Activated naive CD8-positive, alpha-beta T cell treated with anti-CD3 and anti-CD28 coated beads for 36 hours (primary cell): ENCODE measurements at regions not wholly inside any gene's neighbourhood (a gene's known extent, or its start where the extent isn't known, plus 50 kb on each side); places are given as distances from the start of the nearest gene placed in this dataset.
"Not testable (repeated sequence)": the region's sequence is repeated elsewhere in the genome, so short reads cannot be mapped to it uniquely, and the experiment has no call there.

Experiments
- DNase-seq: peaks from one replicate; pipeline ENCODE4 v3.0.0; 2021
- H3K27ac Mint-ChIP-seq: one replicate; pipeline ENCODE4 v1.8.0; 2022; ENCODE audit warnings: mild to moderate bottlenecking, moderate library complexity, mixed read lengths
- H3K27me3 Mint-ChIP-seq: one replicate; pipeline ENCODE4 v1.8.0; 2022; ENCODE audit warnings: mild to moderate bottlenecking, mixed read lengths
- H3K36me3 Mint-ChIP-seq: one replicate; pipeline ENCODE4 v1.8.0; 2021; ENCODE audit warnings: mild to moderate bottlenecking, mixed read lengths
- H3K4me1 Mint-ChIP-seq: one replicate; pipeline ENCODE4 v1.8.0; 2021; ENCODE audit warnings: mixed read lengths
- H3K4me3 Mint-ChIP-seq: one replicate; pipeline ENCODE4 v1.8.0; 2022; ENCODE audit warnings: mild to moderate bottlenecking, moderate library complexity, mixed read lengths
- H3K9me3 Mint-ChIP-seq: one replicate; pipeline ENCODE4 v1.8.0; 2022; ENCODE audit warnings: mixed read lengths

DNA sequence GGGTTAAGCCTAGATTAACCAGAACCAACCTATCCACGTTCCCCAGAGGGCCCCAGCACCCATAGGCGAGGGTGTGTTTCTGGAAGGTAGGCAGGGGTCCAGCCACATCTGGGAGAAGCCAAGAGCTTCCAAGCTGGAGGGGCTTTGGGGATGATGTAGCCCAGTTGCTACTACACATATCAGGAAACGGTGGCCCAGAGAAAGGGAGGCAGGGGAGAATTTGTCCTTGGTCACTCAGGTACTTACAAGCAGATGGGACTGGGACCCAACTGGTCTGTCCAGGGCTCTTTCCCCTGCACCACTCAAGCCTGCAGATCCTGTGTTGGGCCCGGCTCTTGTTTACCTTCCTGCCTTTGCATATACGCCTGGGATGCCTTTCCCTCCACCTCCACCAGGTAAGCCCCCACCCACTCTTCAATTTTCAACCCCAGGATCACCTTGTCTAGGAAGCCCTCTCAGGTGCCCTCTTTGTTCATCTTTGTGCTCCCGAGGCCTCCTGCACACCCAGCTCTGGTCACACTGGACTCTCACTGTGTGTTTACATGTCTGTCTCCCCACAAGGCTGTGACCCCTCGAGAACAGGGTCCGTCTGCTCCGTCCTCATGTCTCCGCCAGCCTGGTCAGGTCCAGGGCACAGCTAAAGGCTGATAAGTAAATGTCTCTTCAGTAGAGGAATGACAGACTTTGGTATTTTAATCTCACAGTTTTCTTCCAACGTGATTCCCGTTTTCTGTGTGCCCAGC lies 204.4 kb upstream of the LINGO1 start:
- Mint-ChIP-seq H3K9me3 (no peaks in the 10 kb centered on the region), H3K4me3 (no peak overlapping the region), H3K27ac (no peak overlapping the region)

GRCh38 chr15:77836121-77836692 lies 203.5 kb upstream of the LINGO1 start:
- Mint-ChIP-seq H3K9me3 (no peaks in the 10 kb centered on the region), H3K27ac (no peak overlapping the region), H3K4me3 (no peak overlapping the region), H3K36me3 (no peaks in the 10 kb centered on the region), H3K4me1 (no peaks in the 10 kb centered on the region), H3K27me3 (no peaks in the 10 kb centered on the region)
- no peak for DNase-seq

More for the DNA sequence above, 204.4 kb upstream of the LINGO1 start:
- Mint-ChIP-seq H3K4me1 (no peaks in the 10 kb centered on the region), H3K27me3 (no peaks in the 10 kb centered on the region), H3K36me3 (no peaks in the 10 kb centered on the region)
- no peak for DNase-seq

DNA sequence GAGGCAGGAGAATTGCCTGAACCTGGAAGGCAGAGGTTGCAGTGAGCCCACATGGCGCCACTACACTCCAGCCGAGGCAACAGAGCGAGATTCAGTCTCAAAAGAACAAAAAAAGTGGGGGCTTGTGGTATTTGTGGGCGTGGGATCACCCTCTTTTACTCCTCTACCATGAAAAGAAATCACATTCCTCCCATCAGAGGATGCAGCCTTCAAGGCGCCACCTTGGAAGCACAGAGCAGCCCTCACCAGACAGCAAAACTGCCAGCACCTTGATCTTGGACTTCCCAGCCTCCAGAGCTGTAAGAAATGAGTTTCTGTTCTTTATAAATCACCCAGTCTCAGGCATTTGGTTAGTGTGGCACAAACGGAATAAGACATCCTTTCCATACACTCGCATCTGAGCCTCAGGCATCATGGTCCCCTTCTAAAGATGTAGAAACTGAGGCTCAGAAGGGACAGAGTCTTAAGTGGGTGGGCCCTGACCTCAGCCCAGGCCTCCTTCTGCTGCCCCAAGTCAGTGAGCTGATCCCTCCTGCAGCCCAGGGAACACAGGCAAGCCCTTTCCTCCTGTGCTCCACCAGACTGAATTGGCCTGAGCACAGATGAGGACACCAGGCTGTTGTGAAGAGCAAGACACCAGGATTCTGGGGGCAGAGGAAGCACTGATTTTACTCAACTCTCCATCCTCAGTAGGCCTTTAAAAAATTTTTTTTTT lies 201.7 kb upstream of the LINGO1 start:
- H3K4me3 Mint-ChIP-seq, result no peak overlapping the region
- no peaks in the 10 kb centered on the region for H3K4me1 Mint-ChIP-seq
- H3K27ac Mint-ChIP-seq, result no peak overlapping the region
- DNase-seq, result no peak
- H3K27me3 Mint-ChIP-seq, result no peaks in the 10 kb centered on the region
- H3K9me3 Mint-ChIP-seq, result no peaks in the 10 kb centered on the region
- H3K36me3 Mint-ChIP-seq, result no peaks in the 10 kb centered on the region

- Mint-ChIP-seq H3K27ac (no peak overlapping the region), H3K4me3 (no peak overlapping the region), H3K4me1 (no peaks in the 10 kb centered on the region), H3K27me3 (no peaks in the 10 kb centered on the region), H3K9me3 (no peaks in the 10 kb centered on the region), H3K36me3 (no peaks in the 10 kb centered on the region)
- no peak for DNase-seq
Observed at GRCh38 chr15:77832874-77833273, 200.2 kb upstream of the LINGO1 start.

DNA sequence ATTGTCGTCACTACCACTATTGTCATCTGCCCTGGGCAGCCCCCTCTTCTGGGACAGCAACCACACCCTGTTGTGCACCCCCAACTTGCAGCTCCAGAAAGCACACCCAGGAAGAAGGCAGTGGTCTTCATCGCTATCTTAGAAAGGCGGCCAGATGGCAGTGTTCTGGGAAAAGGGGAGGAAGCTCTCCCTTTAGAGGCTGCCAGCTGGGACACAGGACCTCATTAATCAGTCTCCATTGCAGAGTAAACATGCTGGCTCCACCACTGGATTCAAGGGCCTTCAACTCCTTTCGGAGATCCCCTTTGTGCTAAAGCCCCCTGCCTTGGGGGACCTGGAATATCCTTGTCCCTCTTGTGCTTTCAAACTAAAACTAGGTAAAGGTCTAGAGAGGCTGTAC lies 199.3 kb upstream of the LINGO1 start:
- Mint-ChIP-seq H3K27ac (no peak overlapping the region), H3K9me3 (no peaks in the 10 kb centered on the region), H3K27me3 (no peaks in the 10 kb centered on the region), H3K4me1 (no peaks in the 10 kb centered on the region), H3K36me3 (no peaks in the 10 kb centered on the region), H3K4me3 (no peak overlapping the region)
- DNase-seq, result no peak

- no peaks in the 10 kb centered on the region for H3K27me3 Mint-ChIP-seq
- no peaks in the 10 kb centered on the region for H3K4me1 Mint-ChIP-seq
- no peak for DNase-seq
- no peaks in the 10 kb centered on the region for H3K36me3 Mint-ChIP-seq
- H3K4me3 Mint-ChIP-seq, result no peak overlapping the region
- H3K9me3 Mint-ChIP-seq, result no peaks in the 10 kb centered on the region
- H3K27ac Mint-ChIP-seq, result no peak overlapping the region
Observed at GRCh38 chr15:77830051-77830468, 197.3 kb upstream of the LINGO1 start.

DNA sequence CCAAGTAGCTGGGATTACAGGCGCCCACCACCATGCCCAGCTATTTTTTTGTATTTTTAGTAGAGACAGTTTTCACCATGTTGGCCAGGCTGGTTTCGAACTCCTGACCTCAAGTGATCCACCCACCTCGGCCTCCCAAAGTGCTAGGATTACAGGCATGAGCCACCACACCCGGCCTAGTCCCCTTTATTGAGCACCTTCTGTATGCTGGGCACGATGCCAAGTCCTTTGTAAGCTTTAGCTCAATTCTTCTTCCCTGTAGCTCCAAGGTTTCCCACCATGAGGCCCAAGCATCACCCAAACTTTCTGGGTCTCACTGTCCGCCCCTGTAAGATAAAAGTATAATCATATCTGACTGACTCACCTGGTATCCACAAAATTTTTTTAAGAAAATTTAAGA lies 196.6 kb upstream of the LINGO1 start:
- H3K9me3 Mint-ChIP-seq, H3K4me1 Mint-ChIP-seq, H3K36me3 Mint-ChIP-seq, H3K27ac Mint-ChIP-seq, H3K27me3 Mint-ChIP-seq, H3K4me3 Mint-ChIP-seq, DNase-seq: not testable (repeated sequence)

DNA sequence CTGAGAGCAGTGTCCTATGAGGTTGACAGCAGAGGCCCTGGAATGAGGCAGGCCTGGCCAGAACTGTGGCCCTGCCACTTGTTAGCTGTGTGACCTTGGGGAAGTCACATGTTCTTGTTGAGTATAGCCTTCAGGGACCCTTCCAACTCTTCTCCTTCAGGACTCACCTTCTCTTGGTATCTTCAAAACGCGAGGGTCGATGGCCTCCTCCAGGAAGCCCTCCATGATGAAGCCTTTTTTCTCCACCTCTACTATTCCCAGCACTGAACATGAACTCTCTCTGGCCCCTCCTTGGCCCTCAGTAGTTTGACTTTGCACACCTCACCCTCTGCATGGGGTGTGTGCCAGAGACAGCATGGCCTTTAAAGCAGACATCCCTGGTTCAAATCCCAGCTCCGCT lies 195.1 kb upstream of the LINGO1 start:
- H3K27me3 Mint-ChIP-seq, result peaks cover 3% of the 10 kb centered on the region
- no peak overlapping the region for H3K27ac Mint-ChIP-seq
- H3K9me3 Mint-ChIP-seq, result no peaks in the 10 kb centered on the region
- H3K36me3 Mint-ChIP-seq, result no peaks in the 10 kb centered on the region
- H3K4me3 Mint-ChIP-seq, result no peak overlapping the region
- no peaks in the 10 kb centered on the region for H3K4me1 Mint-ChIP-seq
- no peak for DNase-seq

DNA sequence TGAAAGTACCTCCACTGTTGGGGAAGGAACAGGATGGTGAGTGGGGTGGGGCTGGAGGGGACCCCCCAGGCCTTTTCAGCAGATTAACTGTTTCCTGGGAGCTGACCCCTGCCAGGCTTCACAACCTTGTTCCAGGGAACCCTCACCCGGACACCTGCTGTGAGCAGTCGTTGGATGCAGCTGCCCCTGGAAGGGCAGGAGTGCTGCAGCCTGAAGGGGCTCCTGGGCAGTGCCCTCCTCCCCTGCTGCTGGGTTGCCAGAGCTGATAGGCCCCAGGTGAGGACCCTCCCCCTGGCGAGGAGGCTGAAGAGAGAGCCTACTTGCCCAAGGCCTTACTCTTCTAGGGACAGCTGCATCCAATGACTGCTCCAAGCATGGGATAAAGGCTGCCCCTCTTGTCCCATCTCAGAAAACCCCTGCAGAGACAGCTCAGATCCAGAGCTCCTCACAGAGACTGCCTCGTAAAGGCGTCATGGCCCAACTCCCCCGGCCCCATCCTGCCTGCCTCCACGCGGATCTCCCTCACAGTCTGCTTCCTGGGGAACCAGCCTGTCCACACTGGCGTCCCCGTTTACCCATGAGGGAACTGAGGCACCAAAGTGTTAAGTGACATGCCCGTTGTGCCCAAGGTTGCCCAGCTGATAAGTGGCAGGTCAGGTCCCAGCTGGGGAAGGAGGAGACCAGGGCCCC lies 193.4 kb upstream of the LINGO1 start:
- Mint-ChIP-seq H3K27me3 (peaks cover 17% of the 10 kb centered on the region), H3K4me1 (no peaks in the 10 kb centered on the region), H3K27ac (no peak overlapping the region), H3K36me3 (no peaks in the 10 kb centered on the region), H3K9me3 (no peaks in the 10 kb centered on the region), H3K4me3 (no peak overlapping the region)
- DNase-seq, result no peak

- Mint-ChIP-seq H3K36me3 (no peaks in the 10 kb centered on the region), H3K27ac (no peak overlapping the region), H3K4me1 (no peaks in the 10 kb centered on the region), H3K4me3 (no peak overlapping the region), H3K9me3 (no peaks in the 10 kb centered on the region), H3K27me3 (peaks cover 23% of the 10 kb centered on the region)
- DNase-seq, result no peak
Observed at GRCh38 chr15:77825546-77825945, 192.8 kb upstream of the LINGO1 start.

DNA sequence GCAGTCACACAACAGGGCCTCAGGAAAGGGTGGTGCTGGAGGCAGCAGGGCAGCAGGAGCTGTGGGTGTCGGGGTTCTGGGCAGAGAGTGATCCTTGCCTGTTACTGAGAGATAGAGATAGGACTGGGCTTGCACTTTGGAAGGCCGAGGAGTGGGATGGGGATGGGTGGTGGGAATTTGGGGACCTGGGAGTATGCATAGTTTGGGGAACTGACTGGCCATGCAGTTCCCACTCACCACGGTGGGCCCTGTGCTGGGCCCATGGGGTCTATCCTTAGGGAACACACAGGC lies 192.5 kb upstream of the LINGO1 start:
- no peak for DNase-seq
- Mint-ChIP-seq H3K9me3 (no peaks in the 10 kb centered on the region), H3K27me3 (peaks cover 27% of the 10 kb centered on the region), H3K4me3 (no peak overlapping the region), H3K36me3 (no peaks in the 10 kb centered on the region), H3K27ac (no peak overlapping the region), H3K4me1 (no peaks in the 10 kb centered on the region)

DNA sequence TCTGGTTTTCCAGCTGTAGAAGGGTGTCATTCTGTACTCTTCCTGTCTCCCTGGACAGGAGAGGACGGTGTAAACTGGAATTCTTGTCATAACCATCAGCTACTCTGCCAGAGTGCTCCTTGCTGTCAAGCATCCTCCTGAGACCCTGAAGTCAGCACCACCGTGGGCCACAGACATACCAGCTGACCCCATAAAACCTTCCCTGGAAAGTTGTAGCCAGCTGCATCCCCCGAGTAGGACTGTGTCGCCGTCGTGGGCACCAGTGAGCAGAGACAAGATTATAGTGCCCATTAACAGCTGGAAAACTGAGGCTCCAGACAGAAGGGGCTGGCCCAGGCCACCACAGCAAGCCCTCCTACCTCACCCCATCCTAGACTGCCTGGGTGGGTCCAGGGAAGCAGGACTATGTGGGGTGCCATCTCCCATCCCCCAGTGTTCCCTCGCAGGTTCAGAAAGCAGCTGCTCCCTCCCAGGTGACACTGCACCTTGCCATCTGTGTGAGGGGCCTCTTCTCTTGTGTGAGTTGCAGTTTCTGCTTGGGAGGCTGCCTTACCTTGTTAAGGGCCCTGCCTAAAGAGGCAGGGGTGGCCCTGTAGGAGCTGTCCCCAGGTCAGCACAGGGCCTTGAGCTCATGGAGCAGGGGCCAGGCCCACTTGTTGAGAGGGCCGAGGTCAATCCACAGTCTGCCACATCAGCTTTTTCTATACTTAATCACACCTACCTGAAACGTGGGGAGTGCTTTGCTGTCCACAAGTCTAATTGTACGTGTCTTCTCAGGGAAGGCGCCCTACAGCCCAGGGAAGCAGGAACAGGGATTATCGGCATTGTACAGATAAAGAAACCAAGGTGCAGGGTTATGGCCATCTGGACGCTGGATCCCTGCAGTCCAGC lies 191.9 kb upstream of the LINGO1 start:
- no peak for DNase-seq
- H3K4me1 Mint-ChIP-seq, result no peaks in the 10 kb centered on the region
- no peak overlapping the region for H3K27ac Mint-ChIP-seq
- H3K9me3 Mint-ChIP-seq, result no peaks in the 10 kb centered on the region
- H3K4me3 Mint-ChIP-seq, result no peak overlapping the region
- H3K27me3 Mint-ChIP-seq, result peaks cover 27% of the 10 kb centered on the region
- H3K36me3 Mint-ChIP-seq, result no peaks in the 10 kb centered on the region

DNA sequence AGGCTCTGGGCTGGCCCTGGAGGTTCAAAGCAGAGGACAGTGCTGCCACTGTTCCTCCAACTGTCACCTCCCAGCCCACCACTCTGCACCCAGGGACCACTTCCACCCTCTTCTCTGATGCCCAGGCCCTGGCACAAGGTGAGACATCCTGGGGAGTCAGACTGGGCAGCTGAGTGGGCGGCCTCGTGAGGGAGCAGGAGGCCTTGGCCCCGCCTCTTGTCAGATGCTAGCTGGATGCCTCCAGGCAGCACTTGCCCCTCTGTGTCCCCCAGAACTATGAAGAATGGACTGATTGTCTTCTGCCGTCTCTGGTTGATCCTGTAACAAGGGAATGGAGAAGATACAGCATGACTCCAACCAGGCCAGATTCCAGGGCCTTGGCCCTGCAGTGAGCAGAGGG lies 191.0 kb upstream of the LINGO1 start:
- Mint-ChIP-seq H3K27me3 (peaks cover 27% of the 10 kb centered on the region), H3K27ac (no peak overlapping the region), H3K36me3 (no peaks in the 10 kb centered on the region), H3K4me3 (no peak overlapping the region), H3K9me3 (no peaks in the 10 kb centered on the region), H3K4me1 (no peaks in the 10 kb centered on the region)
- DNase-seq, result no peak

DNA sequence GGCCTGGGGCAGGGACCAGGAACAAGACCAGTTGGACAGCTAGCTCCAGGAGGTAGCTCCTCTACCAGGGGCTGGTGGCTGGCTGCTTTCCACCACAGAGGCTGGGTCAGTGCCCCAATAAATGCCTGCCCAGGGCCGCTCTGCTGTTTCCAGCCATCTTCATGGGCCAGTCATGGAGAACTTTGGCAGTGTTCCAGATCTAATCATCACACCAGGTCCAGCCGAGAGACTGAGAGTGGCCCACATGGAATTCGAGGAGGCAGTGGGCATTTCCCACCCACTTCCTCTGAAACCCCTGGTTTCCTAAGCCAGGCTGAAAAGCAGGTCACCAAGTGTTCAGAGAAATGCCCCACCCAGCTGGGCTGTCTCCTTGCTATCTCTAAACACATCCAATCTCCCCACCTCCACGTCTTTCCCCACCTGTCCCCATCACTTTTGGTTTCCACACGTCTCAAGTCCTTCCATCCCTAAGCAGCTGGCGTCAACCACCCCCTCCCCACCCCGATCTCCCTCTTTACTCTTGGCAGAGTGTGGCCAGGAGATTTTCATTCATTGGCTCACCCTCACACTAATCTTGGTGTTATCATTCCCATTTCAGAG lies 190.0 kb upstream of the LINGO1 start:
- H3K27me3 Mint-ChIP-seq, result peaks cover 36% of the 10 kb centered on the region
- H3K27ac Mint-ChIP-seq, result no peak overlapping the region
- no peaks in the 10 kb centered on the region for H3K9me3 Mint-ChIP-seq
- no peak for DNase-seq
- H3K4me1 Mint-ChIP-seq, result no peaks in the 10 kb centered on the region
- no peaks in the 10 kb centered on the region for H3K36me3 Mint-ChIP-seq
- no peak overlapping the region for H3K4me3 Mint-ChIP-seq

GRCh38 chr15:77821959-77822256 lies 189.2 kb upstream of the LINGO1 start:
- Mint-ChIP-seq H3K4me1 (no peaks in the 10 kb centered on the region), H3K4me3 (no peak overlapping the region), H3K36me3 (no peaks in the 10 kb centered on the region), H3K27me3 (peaks cover 39% of the 10 kb centered on the region), H3K9me3 (no peaks in the 10 kb centered on the region), H3K27ac (no peak overlapping the region)
- no peak for DNase-seq
